ENCODE measurements at regions not wholly inside any gene's neighbourhood (a gene's known extent, or its start where the extent isn't known, plus 50 kb on each side); places are given as distances from the start of the nearest gene placed in this dataset.
"Not testable (repeated sequence)": the region's sequence is repeated elsewhere in the genome, so short reads cannot be mapped to it uniquely, and the experiment has no call there.

DNA sequence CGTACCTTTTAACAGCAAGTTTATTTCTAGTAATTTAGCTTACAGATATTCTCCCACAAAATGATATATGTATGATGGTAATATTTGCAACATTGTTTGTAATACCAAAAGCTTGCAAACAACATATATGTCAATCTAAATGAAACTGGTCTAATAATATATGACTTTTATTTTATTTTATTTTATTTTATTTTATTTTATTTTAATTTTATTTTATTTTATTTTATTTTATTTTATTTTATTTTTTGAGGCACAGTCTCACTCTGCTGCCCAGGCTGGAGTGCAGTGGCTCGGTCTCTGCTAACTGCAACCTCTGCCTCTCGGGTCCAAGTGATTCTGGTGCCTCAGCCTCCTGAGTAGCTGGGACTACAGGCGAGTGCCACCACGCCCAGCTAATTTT, 94.6 kb upstream of the ABCA1 start:
- H3K27me3 ChIP-seq (ENCODE audit: control insufficient read depth, insufficient read depth, low read length); H3K9me3 ChIP-seq (ENCODE audit: control insufficient read depth, insufficient read depth, low read depth, low read length); CTCF ChIA-PET; H3K27ac ChIP-seq (ENCODE audit: low read length); intact Hi-C loops (cut with micrococcal nuclease; ENCODE audit: unreplicated experiment); BruUV-seq (replicated peaks); H3K4me1 ChIP-seq (ENCODE audit: control insufficient read depth, insufficient read depth, low read length); in situ Hi-C loops (cut with HindIII; ENCODE audit: low pct_unique_long_range_greater_than_20kb, low sequenced_read_pairs); DNase-seq (ENCODE audit: low read depth, low spot score); H3K4me3 ChIP-seq (ENCODE audit: low read depth in 2 of 2, low read length in 2 of 2); ATAC-seq; POLR2A ChIA-PET; H3K36me3 ChIP-seq (ENCODE audit: control insufficient read depth, insufficient read depth, low read length): not testable (repeated sequence)

DNA sequence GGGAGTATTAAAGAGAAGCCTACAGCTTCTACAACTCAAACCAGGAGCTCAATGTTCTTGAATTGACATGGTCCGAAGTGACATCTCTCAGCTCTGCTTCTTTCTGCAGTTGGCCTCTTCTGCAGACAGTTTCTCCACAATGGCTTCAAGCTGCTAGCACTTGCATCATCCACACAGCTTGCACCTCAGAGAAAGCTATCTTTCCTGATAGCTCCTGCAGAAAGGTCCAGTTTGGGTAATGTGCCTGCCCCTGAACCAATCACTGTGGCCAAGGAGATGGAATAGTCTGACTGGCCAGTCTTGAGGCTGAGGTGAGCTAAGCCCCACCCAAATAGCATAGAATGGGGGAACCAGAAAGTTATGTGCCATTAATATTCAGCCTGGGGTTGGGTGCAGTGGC, 95.8 kb upstream of the ABCA1 start:
- no peaks in the 10 kb centered on the region for H3K9me3 ChIP-seq (ENCODE audit: control insufficient read depth, insufficient read depth, low read depth, low read length)
- H3K36me3 ChIP-seq (ENCODE audit: control insufficient read depth, insufficient read depth, low read length): no peaks in the 10 kb centered on the region
- ATAC-seq (no peak), DNase-seq (ENCODE audit: low read depth, low spot score) (no peak)
- intact Hi-C loops (cut with micrococcal nuclease; ENCODE audit: unreplicated experiment) (no loop called here), in situ Hi-C loops (cut with HindIII; ENCODE audit: low pct_unique_long_range_greater_than_20kb, low sequenced_read_pairs) (no loop called here)
- ChIA-PET CTCF (interaction anchor here (0.6 kb wide), 1 partner anchor 59 kb away, joined by 5 read pairs; no protein-coding TSS in a partner anchor), POLR2A (no interaction called here)
- no TSS peak for BruUV-seq (replicated peaks)
- no peak overlapping the region for H3K4me3 ChIP-seq (ENCODE audit: low read depth in 2 of 2, low read length in 2 of 2)
- no peak overlapping the region for H3K27ac ChIP-seq (ENCODE audit: low read length)
- no peaks in the 10 kb centered on the region for H3K4me1 ChIP-seq (ENCODE audit: control insufficient read depth, insufficient read depth, low read length)
- no peaks in the 10 kb centered on the region for H3K27me3 ChIP-seq (ENCODE audit: control insufficient read depth, insufficient read depth, low read length)
- TF ChIP-seq, protein P1, sequence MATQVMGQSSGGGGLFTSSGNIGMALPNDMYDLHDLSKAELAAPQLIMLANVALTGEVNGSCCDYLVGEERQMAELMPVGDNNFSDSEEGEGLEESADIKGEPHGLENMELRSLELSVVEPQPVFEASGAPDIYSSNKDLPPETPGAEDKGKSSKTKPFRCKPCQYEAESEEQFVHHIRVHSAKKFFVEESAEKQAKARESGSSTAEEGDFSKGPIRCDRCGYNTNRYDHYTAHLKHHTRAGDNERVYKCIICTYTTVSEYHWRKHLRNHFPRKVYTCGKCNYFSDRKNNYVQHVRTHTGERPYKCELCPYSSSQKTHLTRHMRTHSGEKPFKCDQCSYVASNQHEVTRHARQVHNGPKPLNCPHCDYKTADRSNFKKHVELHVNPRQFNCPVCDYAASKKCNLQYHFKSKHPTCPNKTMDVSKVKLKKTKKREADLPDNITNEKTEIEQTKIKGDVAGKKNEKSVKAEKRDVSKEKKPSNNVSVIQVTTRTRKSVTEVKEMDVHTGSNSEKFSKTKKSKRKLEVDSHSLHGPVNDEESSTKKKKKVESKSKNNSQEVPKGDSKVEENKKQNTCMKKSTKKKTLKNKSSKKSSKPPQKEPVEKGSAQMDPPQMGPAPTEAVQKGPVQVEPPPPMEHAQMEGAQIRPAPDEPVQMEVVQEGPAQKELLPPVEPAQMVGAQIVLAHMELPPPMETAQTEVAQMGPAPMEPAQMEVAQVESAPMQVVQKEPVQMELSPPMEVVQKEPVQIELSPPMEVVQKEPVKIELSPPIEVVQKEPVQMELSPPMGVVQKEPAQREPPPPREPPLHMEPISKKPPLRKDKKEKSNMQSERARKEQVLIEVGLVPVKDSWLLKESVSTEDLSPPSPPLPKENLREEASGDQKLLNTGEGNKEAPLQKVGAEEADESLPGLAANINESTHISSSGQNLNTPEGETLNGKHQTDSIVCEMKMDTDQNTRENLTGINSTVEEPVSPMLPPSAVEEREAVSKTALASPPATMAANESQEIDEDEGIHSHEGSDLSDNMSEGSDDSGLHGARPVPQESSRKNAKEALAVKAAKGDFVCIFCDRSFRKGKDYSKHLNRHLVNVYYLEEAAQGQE (IDR thresholded peaks at IDR 0.05; ENCODE audit: insufficient read depth in 1 of 2, low read depth in 2 of 2, low read length in 1 of 2): no peak
- TF ChIP-seq SIN3A (IDR thresholded peaks at IDR 0.05; ENCODE audit: borderline replicate concordance, insufficient read depth, low read depth, low read length): no peak
- TF ChIP-seq TCF7L2 (IDR thresholded peaks at IDR 0.05; ENCODE audit: low read depth, low read length): no peak
- TF ChIP-seq POLR2AphosphoS5 (IDR thresholded peaks at IDR 0.05; ENCODE audit: low read depth, low read length): no peak
- TF ChIP-seq, protein P2, sequence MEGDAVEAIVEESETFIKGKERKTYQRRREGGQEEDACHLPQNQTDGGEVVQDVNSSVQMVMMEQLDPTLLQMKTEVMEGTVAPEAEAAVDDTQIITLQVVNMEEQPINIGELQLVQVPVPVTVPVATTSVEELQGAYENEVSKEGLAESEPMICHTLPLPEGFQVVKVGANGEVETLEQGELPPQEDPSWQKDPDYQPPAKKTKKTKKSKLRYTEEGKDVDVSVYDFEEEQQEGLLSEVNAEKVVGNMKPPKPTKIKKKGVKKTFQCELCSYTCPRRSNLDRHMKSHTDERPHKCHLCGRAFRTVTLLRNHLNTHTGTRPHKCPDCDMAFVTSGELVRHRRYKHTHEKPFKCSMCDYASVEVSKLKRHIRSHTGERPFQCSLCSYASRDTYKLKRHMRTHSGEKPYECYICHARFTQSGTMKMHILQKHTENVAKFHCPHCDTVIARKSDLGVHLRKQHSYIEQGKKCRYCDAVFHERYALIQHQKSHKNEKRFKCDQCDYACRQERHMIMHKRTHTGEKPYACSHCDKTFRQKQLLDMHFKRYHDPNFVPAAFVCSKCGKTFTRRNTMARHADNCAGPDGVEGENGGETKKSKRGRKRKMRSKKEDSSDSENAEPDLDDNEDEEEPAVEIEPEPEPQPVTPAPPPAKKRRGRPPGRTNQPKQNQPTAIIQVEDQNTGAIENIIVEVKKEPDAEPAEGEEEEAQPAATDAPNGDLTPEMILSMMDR (IDR thresholded peaks at IDR 0.05): no peak

DNA sequence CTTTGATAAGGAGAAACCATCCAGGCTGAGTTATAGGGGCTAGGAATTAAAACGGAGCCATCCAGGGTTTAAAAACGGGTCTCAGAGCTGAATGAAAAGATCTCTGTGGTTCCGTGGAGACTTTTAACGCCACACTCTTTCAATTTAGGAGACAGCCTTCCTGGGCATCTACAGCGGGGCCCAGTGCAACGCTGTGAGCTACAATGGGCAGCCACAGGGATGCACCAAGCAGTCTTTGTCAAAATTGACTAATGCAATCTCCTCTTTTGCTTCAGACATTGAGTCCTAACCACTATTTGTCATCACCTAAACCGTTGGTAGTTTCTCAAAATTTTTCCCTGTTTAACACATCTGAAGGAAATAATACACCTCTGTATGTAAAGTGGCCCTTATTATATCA, 96.6 kb upstream of the ABCA1 start:
- in situ Hi-C loops (cut with HindIII; ENCODE audit: low pct_unique_long_range_greater_than_20kb, low sequenced_read_pairs): no loop called here
- Histone ChIP-seq H3K4me3 (ENCODE audit: low read depth in 2 of 2, low read length in 2 of 2) (no peak overlapping the region), H3K27me3 (ENCODE audit: control insufficient read depth, insufficient read depth, low read length) (no peaks in the 10 kb centered on the region), H3K4me1 (ENCODE audit: control insufficient read depth, insufficient read depth, low read length) (no peaks in the 10 kb centered on the region), H3K9me3 (ENCODE audit: control insufficient read depth, insufficient read depth, low read depth, low read length) (no peaks in the 10 kb centered on the region), H3K36me3 (ENCODE audit: control insufficient read depth, insufficient read depth, low read length) (no peaks in the 10 kb centered on the region), H3K27ac (ENCODE audit: low read length) (no peak overlapping the region)
- TF ChIP-seq, protein P2 (IDR thresholded peaks at IDR 0.05): no peak
- no peak for TF ChIP-seq POLR2AphosphoS5 (IDR thresholded peaks at IDR 0.05; ENCODE audit: low read depth, low read length)
- TF ChIP-seq SIN3A (IDR thresholded peaks at IDR 0.05; ENCODE audit: borderline replicate concordance, insufficient read depth, low read depth, low read length): no peak
- no peak for TF ChIP-seq TCF7L2 (IDR thresholded peaks at IDR 0.05; ENCODE audit: low read depth, low read length)
- TF ChIP-seq, protein P1 (IDR thresholded peaks at IDR 0.05; ENCODE audit: insufficient read depth in 1 of 2, low read depth in 2 of 2, low read length in 1 of 2): no peak
- intact Hi-C loops (cut with micrococcal nuclease; ENCODE audit: unreplicated experiment): no loop called here
- no peak for DNase-seq (ENCODE audit: low read depth, low spot score)
- POLR2A ChIA-PET: no interaction called here
- BruUV-seq (replicated peaks): no TSS peak
- no peak for ATAC-seq
- CTCF ChIA-PET: no interaction called here
